Activated naive CD8-positive, alpha-beta T cell treated with anti-CD3 and anti-CD28 coated beads for 36 hours (primary cell): ENCODE measurements at regions not wholly inside any gene's neighbourhood (a gene's known extent, or its start where the extent isn't known, plus 50 kb on each side); places are given as distances from the start of the nearest gene placed in this dataset.
A peak's percentile ranks its signal among the peaks of the same experiment; 100 is the strongest.
"Not testable (repeated sequence)": the region's sequence is repeated elsewhere in the genome, so short reads cannot be mapped to it uniquely, and the experiment has no call there.

ENCODE experiments used
- DNase-seq: peaks from one replicate; pipeline ENCODE4 v3.0.0; 2021
- H3K27ac Mint-ChIP-seq: one replicate; pipeline ENCODE4 v1.8.0; 2022; ENCODE audit warnings: mild to moderate bottlenecking, moderate library complexity, mixed read lengths
- H3K27me3 Mint-ChIP-seq: one replicate; pipeline ENCODE4 v1.8.0; 2022; ENCODE audit warnings: mild to moderate bottlenecking, mixed read lengths
- H3K36me3 Mint-ChIP-seq: one replicate; pipeline ENCODE4 v1.8.0; 2021; ENCODE audit warnings: mild to moderate bottlenecking, mixed read lengths
- H3K4me1 Mint-ChIP-seq: one replicate; pipeline ENCODE4 v1.8.0; 2021; ENCODE audit warnings: mixed read lengths
- H3K4me3 Mint-ChIP-seq: one replicate; pipeline ENCODE4 v1.8.0; 2022; ENCODE audit warnings: mild to moderate bottlenecking, moderate library complexity, mixed read lengths
- H3K9me3 Mint-ChIP-seq: one replicate; pipeline ENCODE4 v1.8.0; 2022; ENCODE audit warnings: mixed read lengths

DNA sequence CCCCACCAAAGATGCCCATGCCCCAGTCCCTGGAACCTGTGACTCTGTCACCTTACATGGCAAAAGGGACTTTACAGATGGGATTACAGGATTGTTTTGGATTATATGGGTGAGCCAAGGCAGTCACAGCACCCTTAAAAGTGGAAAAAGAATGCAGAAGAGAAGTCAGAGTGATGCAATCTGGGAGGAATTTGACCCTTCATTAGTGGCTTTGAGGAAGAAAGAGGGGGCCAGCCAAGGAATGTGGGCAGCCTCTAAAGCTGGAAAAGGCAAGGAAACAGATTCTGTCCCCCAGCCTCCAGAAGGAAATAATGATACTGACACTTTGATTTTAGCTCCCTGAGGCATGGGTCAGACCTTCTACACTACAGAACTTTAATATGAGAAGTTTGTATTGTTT, 257.3 kb upstream of the ISX start:
- H3K36me3 Mint-ChIP-seq = no peaks in the 10 kb centered on the region
- DNase-seq = no peak
- no peak overlapping the region for H3K4me3 Mint-ChIP-seq
- no peak overlapping the region for H3K27ac Mint-ChIP-seq
- no peaks in the 10 kb centered on the region for H3K4me1 Mint-ChIP-seq
- peaks cover 1% of the 10 kb centered on the region for H3K9me3 Mint-ChIP-seq
- H3K27me3 Mint-ChIP-seq = peaks cover 7% of the 10 kb centered on the region

DNA sequence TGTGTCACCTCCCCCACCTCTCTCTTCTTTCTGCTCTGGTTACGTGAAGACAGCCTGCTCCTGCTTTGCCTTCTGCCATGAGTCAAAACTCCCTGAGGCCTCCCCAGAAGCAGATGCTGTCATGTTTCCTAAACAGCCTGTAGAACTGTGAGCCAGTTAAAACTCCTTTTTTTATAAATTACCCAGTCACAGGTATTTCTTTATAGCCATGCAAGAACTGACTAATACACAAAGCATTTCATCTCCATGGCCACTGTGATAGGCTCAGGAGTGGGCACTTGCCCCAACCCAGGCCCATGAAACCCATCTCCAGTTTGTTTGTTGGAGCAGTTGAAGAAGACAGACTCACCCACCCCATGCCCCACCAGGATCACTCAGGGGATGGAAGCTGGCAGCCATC, 253.3 kb upstream of the ISX start:
- Mint-ChIP-seq H3K27ac (no peak overlapping the region), H3K36me3 (no peaks in the 10 kb centered on the region), H3K27me3 (peaks cover 14% of the 10 kb centered on the region), H3K9me3 (peaks cover 6% of the 10 kb centered on the region), H3K4me3 (no peak overlapping the region), H3K4me1 (no peaks in the 10 kb centered on the region)
- no peak for DNase-seq

DNA sequence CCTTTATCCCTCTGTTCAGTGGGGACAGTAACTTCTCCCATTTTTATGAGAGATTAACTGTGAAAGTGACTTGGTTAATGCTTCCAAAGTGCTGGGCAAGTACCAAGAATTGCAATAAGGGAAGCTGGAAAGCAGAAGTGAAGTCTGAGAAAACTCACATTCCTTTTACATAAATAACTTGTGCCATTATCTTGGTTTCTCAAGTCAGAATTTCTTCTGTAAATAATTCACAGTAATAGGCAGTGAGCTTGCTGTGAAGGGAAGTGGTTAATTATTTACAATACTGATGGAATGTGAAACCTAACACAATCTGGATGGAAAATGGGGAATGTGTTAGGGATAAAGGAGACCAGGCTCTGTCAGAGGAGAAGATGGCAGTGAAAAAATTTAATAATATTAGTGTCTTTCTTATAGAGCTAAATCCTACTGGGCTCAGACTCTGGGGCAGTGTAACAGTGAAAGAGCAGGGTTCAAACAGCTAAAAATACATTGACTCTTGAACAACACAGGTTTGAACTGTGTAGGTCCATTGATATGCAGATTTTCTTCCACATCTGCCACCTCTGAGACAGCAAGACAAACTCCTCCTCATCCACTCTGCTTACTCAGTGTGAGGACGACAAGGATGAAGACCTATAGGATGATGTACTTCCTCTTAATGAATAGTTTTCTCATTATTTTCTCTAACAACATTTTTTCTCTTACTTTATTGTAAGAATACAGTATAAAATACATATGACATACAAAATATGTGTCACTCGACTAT, 251.5 kb upstream of the ISX start:
- DNase-seq = no peak
- H3K36me3 Mint-ChIP-seq = no peaks in the 10 kb centered on the region
- H3K27me3 Mint-ChIP-seq = peaks cover 12% of the 10 kb centered on the region
- H3K27ac Mint-ChIP-seq = no peak overlapping the region
- no peak overlapping the region for H3K4me3 Mint-ChIP-seq
- no peaks in the 10 kb centered on the region for H3K4me1 Mint-ChIP-seq
- peaks cover 8% of the 10 kb centered on the region for H3K9me3 Mint-ChIP-seq

DNA sequence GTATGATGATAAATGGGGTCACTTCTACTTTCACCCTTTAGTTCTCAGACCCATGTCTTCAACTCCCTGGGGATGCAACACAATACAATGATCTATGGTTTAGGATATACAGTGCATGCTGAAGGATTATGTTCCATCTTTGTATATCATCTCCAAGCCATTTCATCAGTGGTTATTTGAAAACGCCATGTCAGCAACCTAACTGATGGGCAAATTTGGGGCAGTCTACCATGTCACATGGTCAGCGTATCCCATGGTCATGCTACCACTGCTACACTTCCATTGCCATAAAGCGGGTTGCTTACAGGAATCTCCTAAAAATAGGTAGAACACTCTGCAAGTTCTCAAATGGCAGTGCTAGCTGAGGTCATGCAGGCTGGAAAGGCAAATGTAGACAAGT, 236.5 kb upstream of the ISX start:
- H3K36me3 Mint-ChIP-seq = no peaks in the 10 kb centered on the region
- no peaks in the 10 kb centered on the region for H3K4me1 Mint-ChIP-seq
- H3K4me3 Mint-ChIP-seq = no peak overlapping the region
- H3K27ac Mint-ChIP-seq = no peak overlapping the region
- H3K27me3 Mint-ChIP-seq = peaks cover under 1% of the 10 kb centered on the region
- DNase-seq = no peak
- no peaks in the 10 kb centered on the region for H3K9me3 Mint-ChIP-seq

DNA sequence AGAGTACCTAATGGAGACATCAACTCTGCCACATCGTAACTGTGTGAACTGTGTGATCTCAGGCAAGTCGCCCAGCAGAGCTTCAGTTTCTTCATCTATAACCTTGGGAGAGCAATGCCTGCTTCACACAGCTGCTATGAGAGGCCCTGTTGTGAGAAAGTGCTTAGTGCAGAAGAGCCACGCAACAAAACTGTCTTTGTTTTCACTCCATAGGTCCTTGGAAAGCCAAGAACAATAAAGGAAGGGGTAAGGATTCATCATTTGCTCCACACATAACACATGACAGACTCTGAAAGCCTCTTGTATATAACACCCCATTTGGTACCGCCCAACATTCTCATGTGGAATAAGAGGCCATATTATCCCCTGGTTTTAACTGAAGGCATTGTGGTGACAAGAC, 231.9 kb upstream of the ISX start:
- DNase-seq = no peak
- no peaks in the 10 kb centered on the region for H3K36me3 Mint-ChIP-seq
- no peaks in the 10 kb centered on the region for H3K4me1 Mint-ChIP-seq
- no peak overlapping the region for H3K27ac Mint-ChIP-seq
- no peaks in the 10 kb centered on the region for H3K9me3 Mint-ChIP-seq
- peaks cover 22% of the 10 kb centered on the region for H3K27me3 Mint-ChIP-seq
- H3K4me3 Mint-ChIP-seq = no peak overlapping the region

DNA sequence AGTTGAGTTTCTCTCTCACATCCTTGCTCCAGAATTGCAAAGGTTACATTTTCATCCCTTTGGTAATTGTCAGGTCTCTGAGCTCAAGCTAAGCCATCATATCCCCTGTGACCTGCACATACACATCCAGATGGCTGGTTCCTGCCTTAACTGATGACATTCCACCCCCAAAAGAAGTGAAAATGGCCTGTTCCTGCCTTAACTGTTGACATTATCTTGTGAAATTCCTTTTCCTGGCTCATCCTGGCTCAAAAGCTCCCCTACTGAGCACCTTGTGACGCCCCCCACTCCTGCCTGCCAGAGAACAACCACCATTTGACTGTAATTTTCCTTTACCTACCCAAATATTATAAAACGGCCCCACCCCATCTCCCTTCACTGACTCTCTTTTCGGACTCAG, 231.4 kb upstream of the ISX start:
- H3K4me3 Mint-ChIP-seq, H3K27ac Mint-ChIP-seq, H3K36me3 Mint-ChIP-seq, DNase-seq, H3K4me1 Mint-ChIP-seq, H3K9me3 Mint-ChIP-seq: not testable (repeated sequence)
- peaks cover 22% of the 10 kb centered on the region for H3K27me3 Mint-ChIP-seq

DNA sequence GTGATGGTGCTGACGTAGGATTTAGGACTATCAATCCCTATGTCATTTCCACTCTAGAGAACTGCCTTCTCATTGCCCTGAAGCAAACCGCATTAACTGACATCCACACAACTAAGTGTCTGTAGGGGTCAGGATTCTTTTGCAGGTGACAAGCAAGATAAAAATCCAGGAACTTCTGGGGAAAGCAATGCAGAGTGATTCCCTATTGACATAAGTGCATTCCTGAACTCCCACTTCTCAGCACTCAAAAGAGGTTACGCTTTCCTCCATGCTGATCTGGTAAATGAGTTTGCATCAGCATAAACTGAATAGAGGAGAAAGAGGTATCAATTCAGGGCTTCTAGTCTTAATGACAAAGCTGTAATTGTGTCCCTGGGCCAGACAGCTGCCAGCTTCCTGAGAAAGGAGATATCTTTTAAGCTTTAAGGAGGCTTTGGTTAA, 224.6 kb upstream of the ISX start:
- H3K4me1 Mint-ChIP-seq = no peaks in the 10 kb centered on the region
- no peak overlapping the region for H3K4me3 Mint-ChIP-seq
- no peak for DNase-seq
- no peak overlapping the region for H3K27ac Mint-ChIP-seq
- H3K36me3 Mint-ChIP-seq = no peaks in the 10 kb centered on the region
- H3K27me3 Mint-ChIP-seq = peaks cover 17% of the 10 kb centered on the region
- H3K9me3 Mint-ChIP-seq = peaks cover 10% of the 10 kb centered on the region

DNA sequence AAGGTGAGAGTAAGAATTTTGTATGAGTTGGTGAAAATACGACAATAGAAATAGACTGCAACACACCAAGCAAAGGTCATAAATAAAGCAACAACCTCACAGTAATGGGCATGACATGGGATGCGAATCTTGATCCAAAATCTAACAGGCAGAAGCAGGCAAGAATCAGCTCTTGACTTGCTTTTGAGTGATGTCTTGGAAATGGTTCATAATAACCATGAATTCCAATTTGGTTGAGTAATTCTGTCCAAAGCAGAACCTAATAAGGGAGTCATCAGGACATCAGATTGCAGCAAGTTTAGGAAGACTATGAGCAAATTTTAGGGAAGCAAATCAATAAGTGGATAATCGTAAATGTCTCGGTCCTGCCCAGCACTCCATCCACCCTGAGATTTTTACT, 224.0 kb upstream of the ISX start:
- H3K9me3 Mint-ChIP-seq = peaks cover 10% of the 10 kb centered on the region
- no peaks in the 10 kb centered on the region for H3K36me3 Mint-ChIP-seq
- H3K4me3 Mint-ChIP-seq = no peak overlapping the region
- DNase-seq = no peak
- H3K4me1 Mint-ChIP-seq = peaks cover 5% of the 10 kb centered on the region
- H3K27me3 Mint-ChIP-seq = peaks cover 14% of the 10 kb centered on the region
- no peak overlapping the region for H3K27ac Mint-ChIP-seq

DNA sequence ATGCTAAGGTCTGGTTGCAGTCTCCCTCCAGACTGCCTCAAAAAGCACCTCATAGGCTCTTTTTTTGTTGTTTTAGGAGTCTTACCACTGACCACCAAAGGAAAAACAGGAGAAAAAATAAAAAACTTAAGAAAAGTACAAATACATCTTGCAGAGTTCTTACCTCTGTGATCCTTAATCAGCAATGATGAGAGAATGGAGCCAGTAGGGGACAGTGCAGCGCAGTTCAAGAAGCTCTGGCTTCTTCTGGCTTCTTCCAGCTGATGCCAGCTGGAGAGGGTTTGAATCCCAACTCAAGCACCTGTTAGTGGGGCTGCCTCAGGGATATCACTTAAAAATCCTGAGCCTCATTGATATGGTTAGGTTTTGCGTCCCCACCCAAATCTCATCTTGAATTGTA, 223.3 kb upstream of the ISX start:
- Mint-ChIP-seq H3K36me3 (no peaks in the 10 kb centered on the region), H3K4me3 (no peak overlapping the region), H3K27ac (no peak overlapping the region)

DNA sequence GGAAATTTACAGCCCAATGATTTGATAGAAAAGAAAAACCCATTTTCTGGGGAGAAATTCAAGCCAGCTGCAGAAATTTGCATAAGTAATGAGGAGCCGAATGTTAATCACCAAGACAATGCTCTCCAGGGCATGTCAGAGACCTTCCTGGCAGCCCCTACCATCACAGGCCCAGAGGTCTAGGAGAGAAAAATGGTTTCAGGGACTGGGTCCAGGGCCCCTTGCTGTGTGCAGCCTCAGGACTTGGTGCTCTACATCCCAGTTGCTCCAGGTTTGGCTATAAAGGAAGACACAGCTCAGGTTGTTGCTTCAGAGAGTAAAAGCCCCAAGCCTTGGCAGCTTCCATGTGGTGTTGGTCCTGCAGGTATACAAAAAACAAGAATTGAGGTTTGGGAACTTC, 222.2 kb upstream of the ISX start:
- not testable (repeated sequence) for H3K4me3 Mint-ChIP-seq, H3K27ac Mint-ChIP-seq, H3K36me3 Mint-ChIP-seq, DNase-seq
- Mint-ChIP-seq H3K27me3 (peaks cover 15% of the 10 kb centered on the region), H3K4me1 (peaks cover 16% of the 10 kb centered on the region), H3K9me3 (peaks cover 16% of the 10 kb centered on the region)

More for the DNA sequence above, 223.3 kb upstream of the ISX start:
- peaks cover 12% of the 10 kb centered on the region for H3K9me3 Mint-ChIP-seq
- H3K4me1 Mint-ChIP-seq = peaks cover 12% of the 10 kb centered on the region
- H3K27me3 Mint-ChIP-seq = peaks cover 10% of the 10 kb centered on the region
- no peak for DNase-seq

DNA sequence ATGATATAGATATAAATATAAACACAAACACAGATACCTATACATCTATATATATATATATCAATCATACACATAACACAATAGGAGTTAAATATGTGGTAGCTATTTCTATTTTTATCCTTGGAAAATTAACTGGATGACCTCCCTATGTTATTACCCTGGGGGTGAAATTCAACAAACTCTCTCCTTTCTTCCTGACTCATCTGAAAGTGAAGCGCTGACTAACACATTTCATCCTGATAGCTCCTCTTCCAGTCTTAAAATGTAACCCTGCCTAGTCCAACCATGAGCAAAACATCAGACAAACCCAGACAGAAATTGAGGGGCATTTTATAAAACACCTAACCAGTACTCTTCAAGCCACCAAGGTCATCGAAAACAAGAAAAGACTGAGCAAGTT, 220.6 kb upstream of the ISX start:
- no peak for DNase-seq
- Mint-ChIP-seq H3K4me3 (no peak overlapping the region), H3K27me3 (peaks cover 15% of the 10 kb centered on the region), H3K4me1 (peaks cover 16% of the 10 kb centered on the region), H3K27ac (no peak overlapping the region), H3K36me3 (no peaks in the 10 kb centered on the region), H3K9me3 (peaks cover 19% of the 10 kb centered on the region)

DNA sequence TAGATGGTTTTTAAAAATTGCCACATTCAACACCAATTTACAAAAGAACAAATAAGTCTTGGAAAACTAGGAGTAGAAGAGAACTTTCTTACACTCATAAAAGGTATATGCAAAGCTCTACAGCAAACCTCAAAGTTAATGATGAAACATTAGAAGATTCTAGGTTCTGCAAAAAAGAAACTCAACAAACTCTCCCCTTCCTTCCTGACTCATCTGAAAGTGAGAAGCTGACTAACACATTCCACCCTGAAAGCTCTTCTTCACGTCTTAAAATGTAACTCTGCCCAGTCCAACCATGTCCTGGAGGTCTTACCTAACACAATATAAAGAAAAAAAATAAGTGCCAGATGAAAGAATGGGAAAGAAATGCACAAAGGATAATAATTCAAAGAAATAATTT, 218.9 kb upstream of the ISX start:
- H3K27ac Mint-ChIP-seq = peak overlapping the region; percentile 21
- peaks cover 19% of the 10 kb centered on the region for H3K9me3 Mint-ChIP-seq
- H3K36me3 Mint-ChIP-seq = no peaks in the 10 kb centered on the region
- DNase-seq = no peak
- peaks cover 24% of the 10 kb centered on the region for H3K27me3 Mint-ChIP-seq
- no peak overlapping the region for H3K4me3 Mint-ChIP-seq
- peaks cover 16% of the 10 kb centered on the region for H3K4me1 Mint-ChIP-seq

DNA sequence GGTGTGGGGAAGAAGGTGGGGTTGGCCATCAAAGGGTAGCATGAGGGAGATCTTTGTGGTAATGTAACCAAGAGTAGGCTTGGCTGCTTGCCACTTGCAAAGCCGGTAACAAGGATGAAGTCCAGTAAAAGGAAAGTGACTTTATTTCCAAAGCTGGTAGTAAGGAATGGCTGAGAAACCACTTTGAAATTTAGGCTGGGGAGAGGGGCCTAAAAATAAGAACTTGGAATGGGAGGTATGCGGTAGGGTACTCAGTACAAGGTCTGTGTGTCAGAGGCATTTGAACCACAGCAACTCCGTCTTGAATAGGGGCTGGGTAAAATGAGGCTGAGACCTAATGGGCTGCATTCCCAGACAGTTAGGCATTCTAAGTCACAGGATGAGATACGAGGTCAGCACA, 216.0 kb upstream of the ISX start:
- H3K27ac Mint-ChIP-seq = no peak overlapping the region
- no peak overlapping the region for H3K4me3 Mint-ChIP-seq
- peaks cover 21% of the 10 kb centered on the region for H3K27me3 Mint-ChIP-seq
- peaks cover 16% of the 10 kb centered on the region for H3K4me1 Mint-ChIP-seq
- peaks cover 11% of the 10 kb centered on the region for H3K9me3 Mint-ChIP-seq
- DNase-seq = no peak
- no peaks in the 10 kb centered on the region for H3K36me3 Mint-ChIP-seq

DNA sequence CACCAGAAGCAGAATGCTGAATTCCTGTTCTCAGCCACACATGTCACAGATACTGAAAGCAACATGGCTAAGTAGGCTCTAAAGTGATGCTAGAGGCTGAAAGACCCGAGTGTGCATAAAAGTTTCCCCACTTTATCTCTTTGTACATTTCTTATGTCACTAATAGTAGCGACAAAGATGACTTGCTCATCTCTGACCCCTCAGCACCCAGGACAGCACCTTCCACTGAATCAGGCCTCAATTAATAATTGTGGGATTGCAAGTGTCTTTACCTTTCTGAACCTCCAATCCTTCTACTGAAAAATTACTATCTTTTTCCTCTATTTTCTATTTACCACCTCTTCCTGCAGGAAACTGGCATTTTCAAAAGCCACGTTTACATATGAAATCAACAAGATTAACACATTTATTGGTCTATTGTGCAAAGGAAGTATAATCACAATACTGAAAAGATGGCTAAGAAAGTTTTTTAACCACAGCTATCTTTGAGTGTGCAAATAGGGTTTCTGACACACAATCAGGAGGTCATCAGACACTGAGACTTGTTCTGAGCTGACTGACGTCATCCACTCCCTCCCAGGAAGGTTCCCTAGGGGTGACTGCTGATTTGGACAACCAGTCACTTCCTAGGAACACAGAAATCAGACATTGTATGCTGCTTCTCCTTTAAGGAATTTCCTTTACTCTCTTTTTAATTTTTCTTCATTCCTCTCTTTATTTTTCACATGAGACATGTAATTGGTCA, 213.9 kb upstream of the ISX start:
- H3K9me3 Mint-ChIP-seq = peaks cover 9% of the 10 kb centered on the region
- peaks cover 9% of the 10 kb centered on the region for H3K4me1 Mint-ChIP-seq
- H3K4me3 Mint-ChIP-seq = no peak overlapping the region
- no peaks in the 10 kb centered on the region for H3K36me3 Mint-ChIP-seq
- DNase-seq = no peak
- H3K27me3 Mint-ChIP-seq = peaks cover 21% of the 10 kb centered on the region
- H3K27ac Mint-ChIP-seq = no peak overlapping the region

DNA sequence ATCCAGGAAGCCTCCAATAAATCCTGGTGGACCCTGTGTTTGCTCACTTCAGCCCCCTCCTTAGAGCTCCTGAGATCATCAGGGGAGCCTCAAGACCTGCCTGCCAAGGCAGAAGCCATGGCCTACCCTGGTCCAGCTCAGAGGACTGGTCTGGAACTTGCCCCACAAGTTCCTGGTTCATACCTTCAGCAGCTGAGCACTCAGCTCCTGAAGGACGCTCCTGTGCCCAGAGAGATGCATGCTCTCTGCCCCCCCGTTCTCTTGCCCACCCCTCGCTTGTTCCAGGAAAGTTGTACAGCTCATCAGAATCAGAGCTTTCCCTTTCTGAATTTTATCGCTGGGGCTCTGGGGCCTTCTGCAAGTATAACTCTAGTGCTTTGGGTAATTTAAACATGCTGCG, 210.5 kb upstream of the ISX start:
- peaks cover 1% of the 10 kb centered on the region for H3K9me3 Mint-ChIP-seq
- no peaks in the 10 kb centered on the region for H3K4me1 Mint-ChIP-seq
- H3K27me3 Mint-ChIP-seq = peaks cover 15% of the 10 kb centered on the region
- no peak overlapping the region for H3K4me3 Mint-ChIP-seq
- no peaks in the 10 kb centered on the region for H3K36me3 Mint-ChIP-seq
- no peak for DNase-seq
- H3K27ac Mint-ChIP-seq = no peak overlapping the region

DNA sequence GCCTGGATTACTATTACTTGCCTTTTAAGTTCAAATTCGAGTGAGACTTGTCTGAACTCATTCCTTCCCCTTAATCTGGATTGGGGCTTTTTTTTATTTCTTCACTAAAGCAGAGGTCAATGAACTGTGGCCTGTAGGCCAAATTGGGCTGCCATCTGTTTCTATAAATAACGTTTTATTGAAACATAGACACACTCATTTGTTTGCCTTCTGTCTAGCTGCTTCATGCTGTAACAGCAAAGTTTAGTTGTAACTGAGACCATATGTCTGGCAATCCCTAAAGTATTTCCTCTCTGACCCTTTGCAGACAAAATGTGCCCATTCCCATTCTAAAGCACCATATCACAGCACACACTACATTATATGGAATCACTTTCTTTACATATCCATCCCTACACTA, 207.9 kb upstream of the ISX start:
- Mint-ChIP-seq H3K36me3 (no peaks in the 10 kb centered on the region), H3K27ac (no peak overlapping the region), H3K4me3 (no peak overlapping the region), H3K4me1 (no peaks in the 10 kb centered on the region), H3K9me3 (peaks cover 1% of the 10 kb centered on the region), H3K27me3 (peaks cover 6% of the 10 kb centered on the region)
- no peak for DNase-seq
